GM12872 (cell line): ENCODE measurements at regions not wholly inside any gene's neighbourhood (a gene's known extent, or its start where the extent isn't known, plus 50 kb on each side); places are given as distances from the start of the nearest gene placed in this dataset.

Source experiments
- CTCF ChIP-seq: IDR thresholded peaks from 3 replicates; pipeline ENCODE4 v1.5.1; 2011; ENCODE audit warnings: low read depth, mild to moderate bottlenecking, low read length, moderate library complexity; ENCODE audit not compliant: insufficient read depth

- no peak for TF ChIP-seq CTCF
These were observed 1052.9 kb downstream of the TMTC2 start for GRCh38 chr12:83739607-83740006.

DNA sequence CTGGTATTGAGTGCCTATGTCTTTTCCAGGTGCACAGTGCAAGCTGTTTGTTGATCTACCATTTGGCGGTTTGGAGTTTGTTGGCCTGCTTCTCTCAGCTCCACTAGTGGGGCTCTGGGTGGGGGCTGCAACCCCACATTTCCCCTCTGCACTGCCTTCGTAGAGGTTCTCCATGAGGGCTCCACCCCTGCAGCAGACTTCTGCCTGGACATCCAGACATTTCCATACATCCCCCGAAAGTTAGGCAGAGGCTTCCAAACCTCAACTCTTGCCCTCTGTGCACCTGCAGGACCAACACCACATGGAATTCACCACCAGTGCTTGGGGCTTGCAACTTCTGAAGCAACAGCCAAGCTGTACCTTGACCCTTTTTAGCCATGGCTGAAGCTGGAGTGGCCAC is 1024.1 kb downstream of the TMTC2 start:
- TF ChIP-seq CTCF: no peak

GRCh38 chr12:83709899-83710298 is 1023.2 kb downstream of the TMTC2 start:
- TF ChIP-seq CTCF: no peak

- no peak for TF ChIP-seq CTCF
These were observed 1014.1 kb downstream of the TMTC2 start for GRCh38 chr12:83700838-83701237.

- no peak for TF ChIP-seq CTCF
These were observed 1005.0 kb downstream of the TMTC2 start for GRCh38 chr12:83691730-83692129.

GRCh38 chr12:83690465-83690864 is 1003.8 kb downstream of the TMTC2 start:
- TF ChIP-seq CTCF: no peak

DNA sequence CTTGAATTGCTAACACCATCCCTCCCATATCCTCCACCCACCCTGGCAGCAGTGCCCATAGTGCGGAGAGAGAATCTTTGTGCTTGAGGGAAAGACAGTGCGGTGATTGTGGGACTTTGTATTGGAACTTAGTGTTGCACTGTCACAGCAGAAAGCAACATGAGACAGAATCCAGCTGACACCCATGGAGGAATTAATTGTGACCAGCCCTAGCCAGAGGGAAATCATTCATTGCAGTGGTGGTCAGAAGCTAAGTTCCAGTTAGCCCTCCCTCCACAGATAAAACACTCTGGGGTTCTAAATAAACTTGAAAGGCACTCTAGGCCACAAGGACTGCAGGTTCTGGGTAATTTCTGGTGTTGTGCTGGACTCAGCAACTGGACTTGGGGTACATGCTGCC is 1002.6 kb downstream of the TMTC2 start:
- TF ChIP-seq CTCF: no peak

DNA sequence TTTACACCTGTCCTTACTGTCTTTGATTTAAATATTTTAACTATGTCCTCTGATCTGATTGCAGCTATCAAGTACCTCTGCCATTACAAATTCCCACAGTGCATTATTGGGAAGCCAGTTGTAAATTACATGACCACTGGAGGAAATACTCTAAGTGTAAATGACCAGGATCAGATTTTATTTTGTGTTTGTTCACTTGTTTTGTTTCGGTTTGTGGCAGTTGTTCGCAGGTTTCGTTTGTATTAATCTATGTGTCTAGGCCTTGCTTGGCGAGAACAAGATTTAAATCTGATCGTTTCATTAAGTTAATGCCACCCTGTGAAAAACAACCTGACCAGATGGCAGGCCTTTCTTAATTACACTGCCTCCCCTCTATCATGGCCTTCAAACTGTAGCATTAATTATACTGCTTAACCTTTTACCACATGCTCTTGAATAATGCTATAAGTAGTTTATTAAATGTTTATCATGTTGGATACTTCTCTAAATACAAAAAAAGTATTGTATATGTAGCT is 990.1 kb downstream of the TMTC2 start:
- TF ChIP-seq CTCF: no peak
